GM18907 (cell line): ENCODE measurements at regions not wholly inside any gene's neighbourhood (a gene's known extent, or its start where the extent isn't known, plus 50 kb on each side); places are given as distances from the start of the nearest gene placed in this dataset.

Experiments
- ATAC-seq: cut with Tn5 transposase; IDR thresholded peaks from one replicate; pipeline ENCODE4 v1.9.1; 2021; ENCODE audit warnings: mild to moderate bottlenecking, moderate library complexity; ENCODE audit not compliant: unreplicated experiment

DNA sequence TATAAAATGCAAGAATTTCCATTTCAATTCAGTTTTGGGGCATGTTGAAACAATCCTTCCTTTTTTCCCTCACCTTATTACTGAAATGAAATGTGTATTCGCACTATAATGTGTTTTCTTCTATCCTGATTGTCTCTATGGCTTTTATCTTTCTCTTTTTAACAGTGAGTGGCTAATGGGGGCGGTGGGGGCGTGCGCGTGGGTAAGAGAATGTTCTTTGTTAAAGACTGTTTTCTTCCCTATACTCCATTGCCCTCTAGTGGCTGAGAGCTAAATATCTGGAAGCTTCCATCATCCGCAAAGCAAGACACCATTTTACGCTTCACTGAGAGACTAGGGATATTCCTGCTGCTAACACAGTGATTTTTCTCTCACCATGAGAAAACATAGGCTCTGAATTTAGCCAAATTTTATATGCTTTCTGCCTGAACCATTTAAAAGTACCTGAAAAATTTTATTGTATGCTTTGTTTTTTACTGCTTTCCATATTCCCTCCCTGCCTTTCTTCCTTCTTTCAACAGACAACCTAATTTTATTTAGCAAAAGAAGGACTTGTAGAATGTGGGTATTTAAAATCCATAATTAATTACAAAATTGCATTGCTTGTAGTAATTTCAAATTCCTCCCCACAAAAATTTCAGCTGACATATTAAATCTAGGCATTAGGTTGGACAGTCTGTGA, 194.0 kb downstream of the GASK1B start:
- ATAC-seq, result peak; percentile 92

DNA sequence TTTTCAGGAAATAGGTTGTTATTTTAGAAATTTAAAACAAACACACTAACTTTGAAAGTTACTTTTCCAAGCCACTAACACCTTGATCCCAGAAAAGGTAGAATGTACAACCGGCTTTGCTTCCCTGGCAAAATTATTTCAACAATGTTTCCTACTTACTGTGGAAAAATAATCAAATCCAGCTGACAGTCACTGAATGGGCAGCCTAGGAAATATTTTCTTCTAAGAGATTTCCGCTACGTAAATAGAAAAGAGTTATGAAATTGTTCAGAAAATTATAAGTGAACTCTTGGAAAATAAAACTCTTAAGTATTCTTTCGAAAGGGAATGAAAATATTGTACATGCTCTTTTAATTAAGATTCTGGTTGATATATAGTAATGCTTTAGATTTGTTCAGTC, 195.7 kb downstream of the GASK1B start:
- no peak for ATAC-seq

DNA sequence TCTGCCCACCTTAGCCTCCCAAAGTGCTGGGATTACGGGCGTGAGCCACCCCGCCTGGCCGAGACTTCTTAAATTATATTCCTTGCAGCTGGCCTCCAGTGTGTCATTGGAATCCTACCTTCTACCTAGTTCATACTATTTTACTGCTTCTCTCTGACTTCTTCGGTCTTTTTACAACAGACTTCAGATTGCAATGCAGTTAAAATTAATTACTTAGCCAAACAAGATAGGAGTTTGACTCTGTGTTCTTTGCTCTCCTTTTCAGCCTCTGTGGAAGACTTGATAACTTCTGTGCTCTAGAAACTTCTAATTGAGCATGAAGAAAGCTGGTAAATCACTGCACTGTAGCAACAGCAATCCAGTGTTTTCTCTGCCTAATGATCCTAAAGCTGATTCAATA, 199.5 kb downstream of the GASK1B start:
- ATAC-seq, result no peak

DNA sequence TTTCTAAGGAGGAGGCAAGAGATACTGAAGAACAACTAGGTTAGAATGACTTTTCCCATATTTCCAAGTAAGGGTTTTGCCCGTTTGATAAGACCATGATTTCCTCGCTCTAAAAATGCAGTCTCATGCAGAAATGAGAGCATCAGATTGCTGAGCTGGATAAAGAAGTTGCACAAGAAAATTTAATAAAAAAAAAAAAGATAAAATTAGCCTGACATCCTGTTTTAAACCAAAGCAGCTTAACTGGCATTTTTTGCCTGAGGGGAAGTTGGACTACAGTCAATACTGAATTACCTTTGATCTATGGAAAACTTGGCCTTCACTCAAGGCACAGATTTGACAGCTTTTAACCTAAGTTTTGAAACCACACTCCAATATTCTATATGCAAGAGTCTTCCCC, 208.4 kb downstream of the GASK1B start:
- no peak for ATAC-seq

DNA sequence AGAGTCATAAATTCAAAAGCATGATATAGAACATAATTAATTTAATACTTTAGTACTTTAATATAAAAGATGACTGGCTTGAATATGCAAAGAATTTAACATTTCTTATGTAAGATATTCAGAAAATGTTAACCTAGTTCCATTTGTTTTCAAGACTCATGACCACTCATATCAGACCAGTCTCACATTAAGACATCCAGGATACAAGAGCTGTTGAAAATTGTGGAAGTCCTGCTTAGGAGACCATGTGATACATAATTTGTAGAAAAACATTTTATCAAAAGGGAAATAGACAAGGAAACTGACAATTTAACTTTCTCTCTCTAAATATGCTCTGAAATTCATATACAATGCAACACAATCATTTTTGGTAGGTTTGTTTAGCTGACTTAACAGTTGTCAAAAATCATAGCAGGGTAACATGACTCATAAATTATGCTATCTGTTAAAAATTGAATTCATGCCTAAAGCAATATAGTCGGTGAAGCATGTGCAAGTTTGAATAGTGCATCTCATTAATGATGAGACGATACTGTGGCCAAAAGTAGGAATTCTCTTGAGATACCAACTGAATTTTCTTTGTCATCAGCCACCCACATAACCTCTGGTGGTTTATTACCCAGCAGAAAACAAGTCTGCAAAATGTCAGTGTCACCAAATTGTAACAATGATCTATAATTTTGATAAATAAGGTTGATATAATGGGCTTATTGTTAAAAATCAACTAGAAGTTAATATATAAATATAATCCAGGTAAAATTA, 211.4 kb downstream of the GASK1B start:
- no peak for ATAC-seq

DNA sequence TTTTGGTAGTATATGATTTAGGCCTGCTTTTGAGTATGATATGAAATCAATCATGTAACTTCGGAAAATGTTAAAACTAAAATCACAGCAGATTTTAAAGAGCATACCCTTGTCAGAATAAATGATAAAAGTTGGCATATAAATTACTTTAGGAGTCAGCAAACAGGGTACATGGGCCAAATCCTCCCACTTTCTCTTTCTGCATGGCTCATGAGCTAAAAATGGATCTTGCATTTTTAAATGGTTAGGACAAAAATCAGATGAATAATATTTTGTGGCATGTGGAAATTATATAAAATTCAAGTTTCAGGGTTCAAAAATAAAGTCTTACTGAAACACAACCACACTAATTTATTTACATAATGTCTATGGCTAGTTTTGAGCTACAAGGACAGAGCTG, 214.9 kb downstream of the GASK1B start:
- no peak for ATAC-seq

DNA sequence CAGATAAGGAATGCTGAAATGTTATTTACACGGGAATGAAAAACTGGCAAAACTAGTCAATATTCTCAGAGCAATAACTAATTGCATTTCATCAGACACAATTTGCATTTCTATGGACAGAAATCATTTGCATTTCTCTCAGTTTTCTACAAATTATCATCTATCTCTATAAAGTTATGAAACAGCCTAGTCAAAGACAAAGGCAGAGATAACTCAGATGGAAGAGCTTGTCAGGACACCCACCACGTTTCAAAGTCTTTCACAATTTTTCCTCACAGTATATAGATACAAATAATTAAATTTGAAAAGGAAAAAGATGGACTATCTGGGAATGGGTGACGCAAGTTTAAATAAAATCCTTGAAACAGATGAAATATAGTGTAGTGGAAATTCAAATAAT, 230.8 kb downstream of the GASK1B start:
- ATAC-seq, result no peak

DNA sequence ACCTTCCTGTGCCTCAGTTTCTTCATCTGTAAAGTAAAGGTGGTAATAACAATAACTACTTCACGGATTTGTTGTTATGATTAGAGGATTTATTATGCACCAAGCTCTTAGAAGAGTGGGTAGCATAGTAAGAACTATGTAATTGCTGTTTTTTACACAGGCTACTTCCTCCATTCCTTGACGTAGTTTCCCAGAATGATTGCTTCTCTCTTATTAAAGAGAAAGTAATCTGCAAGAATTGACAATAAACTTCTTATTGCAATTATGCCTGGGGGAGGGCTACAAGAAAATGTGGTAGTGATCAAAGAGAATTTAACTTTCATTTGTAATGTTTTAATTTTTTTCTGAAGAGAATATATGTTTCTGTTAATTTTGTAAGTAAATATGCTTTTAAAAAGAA, 238.7 kb downstream of the GASK1B start:
- no peak for ATAC-seq

DNA sequence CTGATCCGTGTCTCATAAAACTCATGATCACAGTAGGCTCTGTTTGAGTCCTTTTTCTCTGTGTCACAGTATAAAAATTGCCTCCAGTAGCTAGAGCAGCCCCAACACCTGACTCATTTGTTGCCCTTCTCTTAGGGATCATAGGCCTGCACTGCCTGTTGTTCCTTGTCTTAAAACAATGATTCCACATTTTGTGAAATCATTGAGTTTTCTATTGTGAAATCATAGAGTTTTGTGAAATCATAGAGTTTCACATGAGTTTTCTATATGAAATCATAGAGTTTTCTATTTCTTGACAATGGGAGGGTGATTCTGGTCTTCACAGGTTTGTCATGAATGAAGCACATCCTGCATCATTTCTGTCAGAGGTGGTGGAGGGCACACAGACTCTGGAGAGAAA, 239.9 kb downstream of the GASK1B start:
- no peak for ATAC-seq

DNA sequence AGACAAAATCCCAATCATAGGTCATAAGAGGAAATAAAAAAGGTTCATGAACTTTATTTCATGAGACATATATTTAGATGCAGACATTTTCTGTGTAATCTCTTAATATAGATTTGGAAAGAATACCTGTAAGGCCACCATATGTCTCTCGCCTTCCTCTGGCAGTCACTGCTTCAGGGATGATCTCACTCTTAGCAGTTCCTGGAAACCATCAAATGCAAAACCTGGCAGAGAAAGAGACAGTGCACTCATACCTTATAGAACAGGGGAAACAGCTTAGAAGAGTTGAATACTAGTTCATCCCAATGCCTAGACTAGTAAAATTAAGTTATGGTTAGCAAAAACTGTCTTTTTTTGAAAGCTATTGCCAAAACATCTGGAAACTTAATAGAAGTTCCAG, 243.3 kb downstream of the GASK1B start:
- ATAC-seq, result no peak

DNA sequence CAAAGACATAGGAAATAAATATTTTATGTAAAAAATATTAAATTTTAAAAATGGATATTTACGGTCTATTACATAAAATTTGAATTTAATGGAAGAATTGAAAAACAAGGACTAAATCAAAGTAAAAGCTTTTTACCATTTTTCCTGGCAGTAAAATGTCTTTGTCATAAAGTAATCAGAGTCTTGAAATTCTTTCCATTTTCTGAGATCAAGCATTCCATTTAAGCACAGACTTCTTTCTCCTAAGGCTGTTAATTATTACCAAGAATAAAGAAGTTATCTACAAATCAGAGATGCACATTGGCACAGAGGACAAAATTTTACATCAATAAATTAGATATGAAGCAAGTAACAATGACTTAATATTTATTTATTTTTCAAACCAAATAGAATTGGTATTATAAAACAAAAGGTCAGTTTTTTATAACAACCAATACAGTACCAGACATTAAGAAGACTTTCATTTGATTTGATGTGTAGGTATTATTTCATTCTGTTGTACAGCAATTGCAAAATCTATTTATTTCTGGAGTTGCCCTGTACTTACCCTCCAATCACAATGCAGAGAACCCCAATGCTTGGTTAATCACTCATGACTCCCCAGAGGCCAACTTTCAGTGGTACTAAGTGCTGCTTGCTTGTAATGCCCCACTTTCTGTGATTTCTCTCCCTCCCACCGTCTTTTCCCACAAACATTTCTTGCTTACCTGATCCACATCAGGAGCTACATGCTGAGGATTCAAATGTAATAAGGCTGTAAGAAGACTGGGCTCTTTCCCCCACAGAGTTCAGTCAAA, 254.6 kb downstream of the GASK1B start:
- no peak for ATAC-seq

DNA sequence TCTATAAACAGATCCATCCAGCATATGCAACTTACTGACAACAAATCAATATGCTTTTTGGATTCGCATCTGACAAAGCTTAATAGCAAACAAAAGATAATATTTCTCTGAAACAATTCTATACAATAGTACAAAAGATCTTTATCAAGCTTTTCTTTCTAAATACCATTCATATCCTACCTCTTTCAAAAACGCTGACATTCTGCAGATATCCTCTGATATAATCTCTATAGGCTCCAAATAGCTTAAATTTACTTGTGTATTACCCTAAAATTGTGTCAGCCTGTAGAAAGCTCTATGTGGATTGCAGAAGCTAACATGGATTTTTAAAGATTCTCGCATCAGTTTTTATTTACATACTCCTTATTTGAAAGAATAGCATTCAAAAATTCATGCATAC, 260.6 kb downstream of the GASK1B start:
- no peak for ATAC-seq

DNA sequence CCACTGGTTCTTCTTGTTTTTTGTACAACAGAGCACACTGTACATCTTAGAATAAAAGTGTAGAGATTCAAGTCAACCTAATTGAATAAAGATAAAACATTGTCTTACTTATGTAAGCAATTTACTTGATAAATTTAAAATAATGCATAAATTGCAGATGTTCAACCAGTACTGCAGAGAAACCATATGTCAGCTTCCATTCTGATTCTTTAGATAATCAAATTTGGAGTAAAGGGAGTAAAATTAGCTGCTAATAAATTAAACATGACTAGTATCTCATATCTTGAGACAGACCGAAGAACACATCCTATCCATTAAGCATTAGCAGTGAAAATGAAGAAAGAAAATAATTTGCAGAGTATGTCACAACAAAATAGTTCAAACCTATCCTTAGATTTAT, 261.2 kb downstream of the GASK1B start:
- ATAC-seq, result no peak

DNA sequence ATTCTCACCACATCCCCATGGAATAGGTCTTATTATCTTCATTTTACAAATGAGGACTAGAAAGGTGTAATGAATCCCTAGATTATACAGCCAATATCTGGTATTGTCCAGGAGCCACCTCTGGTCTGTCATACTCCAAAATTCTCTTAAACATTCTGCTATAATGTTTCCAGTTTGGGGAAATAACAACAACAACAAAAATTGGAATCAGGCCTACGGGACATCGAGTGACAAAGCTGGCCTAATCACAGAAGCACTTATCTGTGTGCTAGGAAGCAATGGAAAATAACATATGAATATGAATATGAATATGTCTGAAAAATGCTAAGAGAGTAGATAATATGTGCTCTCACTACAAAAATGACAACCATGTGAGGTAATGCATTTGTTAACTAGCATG, 264.1 kb downstream of the GASK1B start:
- no peak for ATAC-seq

DNA sequence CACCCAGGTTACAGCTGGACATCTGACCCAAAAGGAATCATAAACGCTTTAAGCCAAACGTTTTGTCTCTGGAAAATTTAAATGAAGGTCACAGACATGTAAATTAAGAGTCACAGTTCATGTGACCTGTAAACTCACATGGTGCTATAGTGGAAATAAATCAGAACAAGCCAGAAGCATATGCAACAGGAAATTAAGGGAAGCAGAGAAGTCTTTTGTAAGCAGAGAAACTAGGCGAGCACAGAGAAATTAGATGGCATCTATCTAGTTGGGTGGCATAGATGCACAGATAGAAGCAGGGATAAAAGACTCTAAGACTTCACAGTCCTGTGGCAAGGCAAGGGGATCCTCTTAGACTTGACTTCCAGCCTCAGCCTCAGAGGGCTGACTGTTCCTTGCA, 264.8 kb downstream of the GASK1B start:
- ATAC-seq, result no peak

DNA sequence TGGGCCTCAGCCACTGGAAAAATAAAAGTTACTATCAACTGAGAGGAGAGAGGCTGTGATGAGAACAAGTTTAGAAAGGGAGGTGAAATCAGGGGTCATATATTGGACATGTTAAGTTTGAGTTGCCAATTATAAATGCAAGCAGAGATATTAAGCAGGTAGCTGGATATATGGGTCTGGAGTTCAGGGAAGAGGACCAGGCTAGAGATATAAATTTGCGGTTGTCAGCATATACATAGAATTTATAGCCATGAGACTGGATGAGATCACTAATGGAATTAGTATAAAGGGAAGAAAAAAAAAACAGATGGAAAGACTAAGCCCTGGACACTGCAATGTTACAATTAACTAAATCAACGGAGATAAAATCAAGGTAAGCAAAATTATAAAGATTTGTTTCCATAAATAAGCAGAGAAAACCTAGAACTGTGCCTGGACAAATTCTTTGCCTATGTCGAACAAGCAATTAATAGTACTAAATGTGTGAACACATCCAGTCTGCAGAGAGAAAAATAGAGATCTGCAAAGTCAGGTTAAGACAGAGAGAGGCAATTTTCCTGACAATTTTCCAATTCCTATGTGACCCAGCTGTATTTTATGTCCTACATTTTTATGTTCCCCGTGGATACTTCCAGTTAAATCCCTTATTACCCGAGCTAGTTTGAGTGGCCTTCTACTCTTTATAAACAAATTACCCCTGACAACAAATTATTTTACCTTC, 265.4 kb downstream of the GASK1B start:
- no peak for ATAC-seq

DNA sequence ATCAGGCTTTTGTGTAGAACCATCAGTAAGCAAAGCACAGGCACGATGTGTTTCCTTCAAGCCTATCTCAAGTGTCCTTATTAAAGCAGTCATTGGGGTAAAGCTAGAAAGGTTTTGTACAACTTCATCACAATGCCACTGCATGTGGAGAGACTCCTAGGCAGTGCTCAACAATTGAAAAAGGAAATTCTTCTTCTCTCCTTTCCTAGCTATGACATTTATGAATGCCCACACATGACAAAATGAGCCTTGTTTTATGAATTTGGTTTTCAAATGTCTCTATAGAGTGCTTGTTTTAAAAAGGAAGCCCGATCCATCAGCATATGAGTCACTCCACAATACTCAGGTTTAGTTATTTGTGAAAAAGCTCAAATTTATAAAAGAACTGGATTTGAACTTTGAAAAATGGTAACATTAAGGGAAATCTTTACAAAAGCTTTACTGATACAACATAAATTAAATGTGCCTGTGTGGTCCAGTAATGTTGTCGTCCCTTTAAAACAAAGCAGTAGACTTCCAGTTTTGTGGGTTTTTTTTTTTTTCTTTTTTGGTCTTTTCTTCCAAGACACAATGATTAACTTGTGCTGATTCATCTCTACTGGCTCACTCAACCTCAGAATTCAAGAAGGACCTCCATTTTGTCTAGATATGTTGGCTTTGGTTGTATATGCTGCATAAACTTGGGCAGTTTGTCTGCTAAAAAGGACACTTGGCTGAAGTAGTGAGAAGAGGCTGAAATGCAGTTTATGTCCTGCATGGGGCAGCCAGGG, 273.8 kb downstream of the GASK1B start:
- ATAC-seq, result no peak

DNA sequence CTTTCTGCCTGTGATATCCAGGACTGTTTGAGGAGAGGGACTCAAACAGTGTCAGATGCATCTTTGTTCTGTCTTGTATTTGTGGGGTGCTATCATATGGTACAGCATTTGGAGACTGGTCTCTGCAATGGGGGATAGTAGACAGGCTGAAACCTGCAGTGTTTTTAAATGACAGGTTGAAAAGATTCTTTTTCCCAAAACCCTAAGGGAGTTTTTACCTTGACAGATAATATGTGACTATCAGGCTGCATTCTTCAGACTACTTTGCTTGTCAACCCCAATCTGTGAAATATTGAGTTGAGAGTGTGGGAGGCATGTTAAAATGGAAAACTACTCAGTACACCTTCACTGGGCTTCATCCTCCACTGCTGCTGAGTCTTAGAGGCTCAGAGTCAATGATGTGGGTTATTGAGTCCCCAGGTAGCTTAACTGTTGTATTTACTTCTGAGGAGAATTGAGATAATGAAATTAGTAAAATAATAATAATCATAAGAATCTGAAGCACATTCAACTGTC, 274.9 kb downstream of the GASK1B start:
- no peak for ATAC-seq

DNA sequence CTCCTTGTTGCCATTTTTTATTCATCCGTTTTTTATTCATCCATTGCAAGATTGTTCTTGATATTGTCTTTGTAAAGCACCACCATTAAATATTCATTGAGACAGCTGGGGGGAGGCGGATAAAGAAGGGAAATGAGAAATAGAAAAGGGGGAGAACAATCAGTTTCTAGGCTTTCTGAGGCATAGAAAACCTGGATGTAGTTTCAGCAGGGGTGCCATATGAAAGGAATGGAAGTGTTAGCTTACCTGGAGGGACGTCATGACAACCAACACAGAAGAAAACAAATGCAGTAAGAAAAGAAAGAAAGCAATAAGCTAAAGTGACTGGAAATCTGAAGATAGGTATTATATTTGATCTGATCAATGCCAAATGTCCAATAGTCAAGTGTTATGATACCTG, 276.1 kb downstream of the GASK1B start:
- ATAC-seq, result no peak

DNA sequence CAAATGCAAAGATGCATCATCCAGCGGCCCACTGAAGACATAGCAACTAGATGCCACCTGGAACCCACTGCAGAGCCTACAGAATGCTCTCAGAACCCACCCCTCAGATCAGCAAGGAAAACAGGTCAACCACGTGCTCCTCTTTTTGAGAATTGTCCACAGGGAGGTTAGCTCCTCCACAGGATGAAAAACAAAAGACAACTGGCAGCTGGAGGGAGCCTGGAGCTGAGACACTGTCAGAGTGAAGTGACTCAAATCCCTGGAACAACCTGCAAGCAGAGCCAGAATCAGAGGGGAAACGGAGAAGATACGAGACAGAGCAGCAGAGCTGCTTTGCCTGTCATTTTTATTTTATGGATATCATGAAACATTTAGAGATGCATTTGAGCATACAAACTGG, 277.6 kb downstream of the GASK1B start:
- no peak for ATAC-seq
